ENCODE measurements at regions not wholly inside any gene's neighbourhood (a gene's known extent, or its start where the extent isn't known, plus 50 kb on each side); places are given as distances from the start of the nearest gene placed in this dataset.

GRCh38 chr9:80964374-80964773 lies 725.0 kb downstream of the TLE1 start:
- H3K4me3 Mint-ChIP-seq = no peak overlapping the region
- Histone ChIP-seq H3K4me3 (no peak overlapping the region), H3K27ac (no peak overlapping the region), H3K36me3 (no peaks in the 10 kb centered on the region), H3K79me2 (ENCODE audit: low read depth) (no peaks in the 10 kb centered on the region), H3F3A (ENCODE audit: low read depth) (no peaks in the 10 kb centered on the region), H4K20me1 (ENCODE audit: low read depth) (no peaks in the 10 kb centered on the region), H3K4me1 (no peaks in the 10 kb centered on the region), H3K4me2 (no peak overlapping the region), H3K9me3 (ENCODE audit: low read depth) (no peaks in the 10 kb centered on the region), H2AFZ (replicated peaks) (no peak overlapping the region), H3K27me3 (no peaks in the 10 kb centered on the region), H3K9ac (no peak overlapping the region)
- peaks cover 25% of the 10 kb centered on the region for H3K4me1 Mint-ChIP-seq
- H3K9me3 Mint-ChIP-seq = peaks cover 13% of the 10 kb centered on the region
- DNase-seq (ENCODE audit: low spot score) = no peak
- H3K36me3 Mint-ChIP-seq = peaks cover 2% of the 10 kb centered on the region
- H3K27ac Mint-ChIP-seq = no peak overlapping the region
- TF ChIP-seq EZH2phosphoT487 (IDR thresholded peaks at IDR 0.05) = no peak
- no peak for TF ChIP-seq EZH2 (IDR thresholded peaks at IDR 0.05)
- no peak for TF ChIP-seq CTCF (IDR thresholded peaks at IDR 0.05)
- no peaks in the 10 kb centered on the region for H3K27me3 Mint-ChIP-seq (ENCODE audit: insufficient read depth, low read depth)

- H3K4me1 Mint-ChIP-seq = peaks cover 15% of the 10 kb centered on the region
These were observed 731.5 kb downstream of the TLE1 start for GRCh38 chr9:80957801-80958200.

GRCh38 chr9:80954521-80954920 lies 734.8 kb downstream of the TLE1 start:
- DNase-seq (ENCODE audit: low spot score) = peak; percentile 9
- no peaks in the 10 kb centered on the region for H3K27me3 ChIP-seq
- Mint-ChIP-seq H3K4me1 (peaks cover 19% of the 10 kb centered on the region), H3K27me3 (ENCODE audit: insufficient read depth, low read depth) (peaks cover 14% of the 10 kb centered on the region), H3K9me3 (no peaks in the 10 kb centered on the region), H3K27ac (no peak overlapping the region), H3K36me3 (no peaks in the 10 kb centered on the region), H3K4me3 (no peak overlapping the region)
- no peaks in the 10 kb centered on the region for H4K20me1 ChIP-seq (ENCODE audit: low read depth)
- TF ChIP-seq CTCF (IDR thresholded peaks at IDR 0.05) (no peak), EZH2 (IDR thresholded peaks at IDR 0.05) (no peak), EZH2phosphoT487 (IDR thresholded peaks at IDR 0.05) (no peak)
- H3K27ac ChIP-seq = no peak overlapping the region
- H3K9ac ChIP-seq = no peak overlapping the region
- no peak overlapping the region for H3K4me2 ChIP-seq
- no peak overlapping the region for H3K4me3 ChIP-seq
- H3K36me3 ChIP-seq = no peaks in the 10 kb centered on the region
- no peaks in the 10 kb centered on the region for H3K79me2 ChIP-seq (ENCODE audit: low read depth)
- no peaks in the 10 kb centered on the region for H3F3A ChIP-seq (ENCODE audit: low read depth)
- peaks cover 8% of the 10 kb centered on the region for H3K4me1 ChIP-seq
- H2AFZ ChIP-seq (replicated peaks) = no peak overlapping the region
- H3K9me3 ChIP-seq (ENCODE audit: low read depth) = no peaks in the 10 kb centered on the region

More at GRCh38 chr9:80957801-80958200, 731.5 kb downstream of the TLE1 start:
- no peaks in the 10 kb centered on the region for H3K27me3 ChIP-seq
- no peak overlapping the region for H2AFZ ChIP-seq (replicated peaks)
- peaks cover 5% of the 10 kb centered on the region for H3K4me1 ChIP-seq
- no peak overlapping the region for H3K27ac ChIP-seq
- H4K20me1 ChIP-seq (ENCODE audit: low read depth) = no peaks in the 10 kb centered on the region
- H3K9me3 Mint-ChIP-seq = peaks cover 8% of the 10 kb centered on the region
- no peak overlapping the region for H3K4me2 ChIP-seq
- H3K27ac Mint-ChIP-seq = no peak overlapping the region
- no peak overlapping the region for H3K4me3 ChIP-seq
- peaks cover 2% of the 10 kb centered on the region for H3K36me3 Mint-ChIP-seq
- no peak overlapping the region for H3K4me3 Mint-ChIP-seq
- H3K9ac ChIP-seq = no peak overlapping the region
- no peak for TF ChIP-seq EZH2 (IDR thresholded peaks at IDR 0.05)
- TF ChIP-seq EZH2phosphoT487 (IDR thresholded peaks at IDR 0.05) = no peak
- no peak for TF ChIP-seq CTCF (IDR thresholded peaks at IDR 0.05)
- no peaks in the 10 kb centered on the region for H3F3A ChIP-seq (ENCODE audit: low read depth)
- H3K27me3 Mint-ChIP-seq (ENCODE audit: insufficient read depth, low read depth) = peaks cover 12% of the 10 kb centered on the region
- H3K9me3 ChIP-seq (ENCODE audit: low read depth) = no peaks in the 10 kb centered on the region
- H3K36me3 ChIP-seq = no peaks in the 10 kb centered on the region
- H3K79me2 ChIP-seq (ENCODE audit: low read depth) = no peaks in the 10 kb centered on the region
- no peak for DNase-seq (ENCODE audit: low spot score)

Measured in neural progenitor cell (in vitro differentiated cells).